ENCODE measurements at regions not wholly inside any gene's neighbourhood (a gene's known extent, or its start where the extent isn't known, plus 50 kb on each side); places are given as distances from the start of the nearest gene placed in this dataset.

- Mint-ChIP-seq H3K9me3 (no peaks in the 10 kb centered on the region; the same call in 1 of the 2 replicates), H3K27me3 (ENCODE audit: insufficient read depth) (peaks cover 2% of the 10 kb centered on the region; the same call in 1 of the 2 replicates), H3K4me1 (ENCODE audit: low read depth) (no peaks in the 10 kb centered on the region), H3K36me3 (ENCODE audit: low read depth) (no peaks in the 10 kb centered on the region), H3K27ac (no peak overlapping the region), H3K4me3 (no peak overlapping the region)
- no peak for TF ChIP-seq CTCF (IDR thresholded peaks at IDR 0.05)
- DNase-seq, result no peak
Measured at GRCh38 chr4:174406383-174406782, 115.9 kb downstream of the HPGD start.

GRCh38 chr4:174405923-174406322 lies 116.4 kb downstream of the HPGD start:
- Mint-ChIP-seq H3K4me1 (ENCODE audit: low read depth) (no peaks in the 10 kb centered on the region), H3K9me3 (no peaks in the 10 kb centered on the region; the same call in 1 of the 2 replicates), H3K4me3 (no peak overlapping the region), H3K27ac (no peak overlapping the region), H3K36me3 (ENCODE audit: low read depth) (no peaks in the 10 kb centered on the region), H3K27me3 (ENCODE audit: insufficient read depth) (peaks cover 2% of the 10 kb centered on the region; the same call in 1 of the 2 replicates)
- no peak for TF ChIP-seq CTCF (IDR thresholded peaks at IDR 0.05)
- no peak for DNase-seq

- Mint-ChIP-seq H3K36me3 (ENCODE audit: low read depth) (no peaks in the 10 kb centered on the region), H3K9me3 (no peaks in the 10 kb centered on the region; the same call in 1 of the 2 replicates), H3K4me3 (no peak overlapping the region), H3K27me3 (ENCODE audit: insufficient read depth) (no peaks in the 10 kb centered on the region), H3K4me1 (ENCODE audit: low read depth) (no peaks in the 10 kb centered on the region), H3K27ac (no peak overlapping the region)
- no peak for DNase-seq
- TF ChIP-seq CTCF (IDR thresholded peaks at IDR 0.05), result no peak
Measured at GRCh38 chr4:174404677-174405076, 117.6 kb downstream of the HPGD start.

- Mint-ChIP-seq H3K4me3 (no peak overlapping the region), H3K36me3 (ENCODE audit: low read depth) (no peaks in the 10 kb centered on the region), H3K4me1 (ENCODE audit: low read depth) (no peaks in the 10 kb centered on the region), H3K27me3 (ENCODE audit: insufficient read depth) (no peaks in the 10 kb centered on the region), H3K27ac (no peak overlapping the region), H3K9me3 (no peaks in the 10 kb centered on the region; the same call in none of the 2 replicates)
- no peak for TF ChIP-seq CTCF (IDR thresholded peaks at IDR 0.05)
- DNase-seq, result no peak
Measured at GRCh38 chr4:174403177-174403543, 119.1 kb downstream of the HPGD start.

GRCh38 chr4:174402470-174403176 lies 118.9 kb downstream of the CEP44 start:
- Mint-ChIP-seq H3K9me3 (no peaks in the 10 kb centered on the region; the same call in none of the 2 replicates), H3K27ac (no peak overlapping the region), H3K4me3 (no peak overlapping the region), H3K27me3 (ENCODE audit: insufficient read depth) (no peaks in the 10 kb centered on the region), H3K36me3 (ENCODE audit: low read depth) (no peaks in the 10 kb centered on the region), H3K4me1 (ENCODE audit: low read depth) (no peaks in the 10 kb centered on the region)
- no peak for DNase-seq
- no peak for TF ChIP-seq CTCF (IDR thresholded peaks at IDR 0.05)
